Keratinocyte (primary cell): ENCODE measurements at regions not wholly inside any gene's neighbourhood (a gene's known extent, or its start where the extent isn't known, plus 50 kb on each side); places are given as distances from the start of the nearest gene placed in this dataset.

Experiments
- EZH2 ChIP-seq: IDR thresholded peaks from one replicate; pipeline ENCODE4 v1.6.1; 2012; ENCODE audit warnings: inconsistent platforms, mild to moderate bottlenecking, low read length, moderate library complexity
- TF ChIP-seq, protein P1 (sequence below), 3 experiments: IDR thresholded peaks in 1 of 3; conservative IDR thresholded peaks in 1 of 3; optimal IDR thresholded peaks in 1 of 3; 2 replicates in 2 of 3; 3 replicates in 1 of 3; pipeline versions ENCODE3 to v1.5.1; 2011; ENCODE audit warnings: low read length in 3 of 3, mild to moderate bottlenecking in 3 of 3, moderate library complexity in 2 of 3, control low read depth in 1 of 3, inconsistent platforms in 1 of 3; ENCODE audit not compliant: insufficient read depth in 2 of 3; ENCODE audit errors: extremely low read depth in 1 of 3

DNA sequence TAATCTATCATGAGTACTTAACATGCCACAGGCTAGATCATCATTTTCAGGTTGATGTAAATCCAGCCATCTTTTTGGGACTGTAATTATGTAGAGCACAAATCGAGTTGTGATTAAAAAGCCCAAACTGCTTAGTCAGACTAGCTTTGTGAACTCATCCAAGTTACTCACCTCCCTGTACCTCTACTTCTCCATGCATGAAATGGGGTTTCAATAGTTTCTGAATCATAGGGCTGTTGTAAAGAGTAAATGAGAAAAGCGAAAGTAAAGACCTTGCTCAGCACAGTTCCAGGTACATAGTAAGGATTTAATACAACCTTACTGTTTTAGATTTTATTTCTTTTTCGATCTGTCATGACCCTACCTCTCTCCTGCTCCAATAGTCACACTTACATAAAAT, 85.6 kb upstream of the GAP43 start:
- no peak for TF ChIP-seq EZH2
- TF ChIP-seq, protein P1, sequence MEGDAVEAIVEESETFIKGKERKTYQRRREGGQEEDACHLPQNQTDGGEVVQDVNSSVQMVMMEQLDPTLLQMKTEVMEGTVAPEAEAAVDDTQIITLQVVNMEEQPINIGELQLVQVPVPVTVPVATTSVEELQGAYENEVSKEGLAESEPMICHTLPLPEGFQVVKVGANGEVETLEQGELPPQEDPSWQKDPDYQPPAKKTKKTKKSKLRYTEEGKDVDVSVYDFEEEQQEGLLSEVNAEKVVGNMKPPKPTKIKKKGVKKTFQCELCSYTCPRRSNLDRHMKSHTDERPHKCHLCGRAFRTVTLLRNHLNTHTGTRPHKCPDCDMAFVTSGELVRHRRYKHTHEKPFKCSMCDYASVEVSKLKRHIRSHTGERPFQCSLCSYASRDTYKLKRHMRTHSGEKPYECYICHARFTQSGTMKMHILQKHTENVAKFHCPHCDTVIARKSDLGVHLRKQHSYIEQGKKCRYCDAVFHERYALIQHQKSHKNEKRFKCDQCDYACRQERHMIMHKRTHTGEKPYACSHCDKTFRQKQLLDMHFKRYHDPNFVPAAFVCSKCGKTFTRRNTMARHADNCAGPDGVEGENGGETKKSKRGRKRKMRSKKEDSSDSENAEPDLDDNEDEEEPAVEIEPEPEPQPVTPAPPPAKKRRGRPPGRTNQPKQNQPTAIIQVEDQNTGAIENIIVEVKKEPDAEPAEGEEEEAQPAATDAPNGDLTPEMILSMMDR (optimal IDR thresholded peaks at IDR 0.05 in 1 of 3, IDR thresholded peaks at IDR 0.05 in 1 of 3, conservative IDR thresholded peaks at IDR 0.05 in 1 of 3; ENCODE audit: extremely low read depth in 1 of 3, insufficient read depth in 2 of 3, low read length in 3 of 3), result no peak
